IMR-90 (cell line): ENCODE measurements at regions not wholly inside any gene's neighbourhood (a gene's known extent, or its start where the extent isn't known, plus 50 kb on each side); places are given as distances from the start of the nearest gene placed in this dataset.

Source experiments
- ATAC-seq: fragments of 200-7000 bp; cut with Tn5 transposase; 2 replicates; pipeline ENCODE4 v1.9.1; 2020; ENCODE audit warnings: low read depth, mild to moderate bottlenecking, moderate library complexity
- BruUV-seq: library from RNA; stranded (reverse); fragments of 400-500 nt; replicated peaks from 2 replicates; lab custom pipeline; 2021; lab: Mats Ljungman, UMichigan
- CTCF ChIA-PET: fragments of 300-600 bp; formaldehyde crosslinking; extraction: SDS; loops from one replicate; lab custom pipeline; 2021; ENCODE audit warnings: antibody characterized with exemption; lab: Yijun Ruan, JAX
- POLR2A ChIA-PET: fragments of 300-600 bp; sonication (Branson Sonifier 250); formaldehyde crosslinking; loops from one replicate; lab custom pipeline; 2022; ENCODE audit warnings: antibody characterized with exemption; ENCODE audit not compliant: unreplicated experiment; lab: Charles Lee
- DNase-seq: peaks from one replicate; pipeline ENCODE4 v3.0.0; 2013
- H2AFZ ChIP-seq: replicated peaks from 2 replicates; pipeline ENCODE3; 2013; ENCODE audit warnings: low read length, mild to moderate bottlenecking; ENCODE audit not compliant: poor library complexity
- H2AK5ac ChIP-seq: 2 replicates; pipeline ENCODE4 v1.6.1; 2013; ENCODE audit warnings: low read depth, low read length, inconsistent platforms
- H2AK9ac ChIP-seq: replicated peaks from 2 replicates; pipeline ENCODE3; 2013; ENCODE audit warnings: mild to moderate bottlenecking, low read depth, low read length, moderate library complexity; ENCODE audit not compliant: poor library complexity
- H2BK120ac ChIP-seq: 2 replicates; pipeline ENCODE4 v1.6.1; 2013; ENCODE audit warnings: low read depth, low read length, inconsistent platforms
- H2BK15ac ChIP-seq: 3 replicates; pipeline ENCODE4 v1.6.1; 2013; ENCODE audit warnings: low read depth, low read length, inconsistent platforms
- H2BK20ac ChIP-seq: 2 replicates; pipeline ENCODE4 v1.6.1; 2013; ENCODE audit warnings: low read depth, mild to moderate bottlenecking, inconsistent platforms, low read length, moderate library complexity
- H2BK5ac ChIP-seq: 2 replicates; pipeline ENCODE4 v1.6.1; 2013; ENCODE audit warnings: mild to moderate bottlenecking, low read depth, low read length, inconsistent platforms; ENCODE audit not compliant: poor library complexity, severe bottlenecking
- H3K14ac ChIP-seq: replicated peaks from 2 replicates; pipeline ENCODE4 v1.6.1; 2013; ENCODE audit warnings: low read depth, low read length, inconsistent platforms
- H3K18ac ChIP-seq: 2 replicates; pipeline ENCODE4 v1.6.1; 2013; ENCODE audit warnings: low read depth, low read length, control low read depth
- H3K23ac ChIP-seq: 2 replicates; pipeline ENCODE4 v1.6.1; 2013; ENCODE audit warnings: low read depth, low read length, inconsistent platforms
- H3K27ac ChIP-seq: 2 replicates; pipeline ENCODE4 v1.5.1; 2013; ENCODE audit warnings: mild to moderate bottlenecking, control low read depth, low read length; ENCODE audit not compliant: insufficient read depth
- H3K27me3 ChIP-seq: 2 replicates; pipeline ENCODE4 v1.6.1; 2013; ENCODE audit warnings: low read length; ENCODE audit not compliant: control insufficient read depth, insufficient read depth
- H3K36me3 ChIP-seq: 2 replicates; pipeline ENCODE4 v1.6.1; 2013; ENCODE audit warnings: low read length, mixed read lengths; ENCODE audit not compliant: control insufficient read depth, insufficient read depth
- H3K4ac ChIP-seq: 2 replicates; pipeline ENCODE4 v1.6.1; 2013; ENCODE audit warnings: low read depth, low read length, inconsistent platforms
- H3K4me1 ChIP-seq: 2 replicates; pipeline ENCODE4 v1.6.1; 2013; ENCODE audit warnings: low read length, mixed read lengths; ENCODE audit not compliant: control insufficient read depth, insufficient read depth
- H3K4me2 ChIP-seq: 2 replicates; pipeline ENCODE4 v1.6.1; 2013; ENCODE audit warnings: low read depth, mild to moderate bottlenecking, control low read depth, low read length, moderate library complexity
- H3K4me3 ChIP-seq: 2 replicates; pipeline ENCODE4 v1.5.1; 2013; ENCODE audit warnings: low read depth, mild to moderate bottlenecking, control low read depth, low read length, moderate library complexity; ENCODE audit not compliant: insufficient read depth
- H3K56ac ChIP-seq: 2 replicates; pipeline ENCODE4 v1.6.1; 2013; ENCODE audit warnings: low read length, inconsistent platforms; ENCODE audit not compliant: insufficient read depth; ENCODE audit errors: extremely low read depth
- H3K79me1 ChIP-seq, 2 experiments: 2 replicates each; pipeline ENCODE4 v1.6.1; 2013; ENCODE audit warnings: low read length in 2 of 2, inconsistent platforms in 1 of 2, low read depth in 1 of 2
- H3K9ac ChIP-seq: 2 replicates; pipeline ENCODE4 v1.6.1; 2013; ENCODE audit warnings: low read depth, low read length, control low read depth
- H3K9me1 ChIP-seq: 2 replicates; pipeline ENCODE4 v1.6.1; 2013; ENCODE audit warnings: low read length, inconsistent platforms; ENCODE audit not compliant: insufficient read depth
- H3K9me3 ChIP-seq: 2 replicates; pipeline ENCODE4 v1.6.1; 2013; ENCODE audit warnings: low read length; ENCODE audit not compliant: control insufficient read depth, insufficient read depth
- H4K20me1 ChIP-seq: 2 replicates; pipeline ENCODE4 v1.6.1; 2013; ENCODE audit warnings: low read length, inconsistent platforms; ENCODE audit not compliant: insufficient read depth
- H4K5ac ChIP-seq: 2 replicates; pipeline ENCODE4 v1.6.1; 2013; ENCODE audit warnings: mild to moderate bottlenecking, low read depth, low read length, control low read depth
- H4K8ac ChIP-seq, 2 experiments: 2 replicates each; pipeline ENCODE4 v1.6.1; 2013; ENCODE audit warnings: low read depth in 2 of 2, low read length in 2 of 2, control low read depth in 1 of 2, inconsistent platforms in 1 of 2
- H4K91ac ChIP-seq: 2 replicates; pipeline ENCODE4 v1.6.1; 2013; ENCODE audit warnings: low read depth, low read length, inconsistent platforms; ENCODE audit not compliant: insufficient read depth
- BHLHE40 ChIP-seq: fragments of 150-350 bp; IDR thresholded peaks from 2 replicates; pipeline ENCODE4 v1.6.1; 2016; ENCODE audit warnings: mild to moderate bottlenecking, low read depth, low read length
- CEBPB ChIP-seq: IDR thresholded peaks from 2 replicates; pipeline ENCODE4 v1.6.1; 2012; ENCODE audit warnings: low read depth, low read length, improper control_type of control experiment
- CHD1 ChIP-seq: IDR thresholded peaks from 2 replicates; pipeline ENCODE4 v1.6.1; 2012; ENCODE audit warnings: low read depth, low read length, improper control_type of control experiment
- ELK1 ChIP-seq: fragments of 150-350 bp; IDR thresholded peaks from 2 replicates; pipeline ENCODE4 v1.6.1; 2016; ENCODE audit warnings: low read depth, mild to moderate bottlenecking, low read length, moderate library complexity, borderline replicate concordance
- FOS ChIP-seq: fragments of 150-350 bp; IDR thresholded peaks from 2 replicates; pipeline ENCODE4 v1.6.1; 2016; ENCODE audit warnings: low read depth, low read length
- MAZ ChIP-seq: IDR thresholded peaks from 2 replicates; pipeline ENCODE4 v1.6.1; 2012; ENCODE audit warnings: low read depth, mild to moderate bottlenecking, low read length, improper control_type of control experiment, moderate library complexity, borderline replicate concordance
- MXI1 ChIP-seq: IDR thresholded peaks from 2 replicates; pipeline ENCODE4 v1.6.1; 2012; ENCODE audit warnings: low read depth, mild to moderate bottlenecking, low read length, moderate library complexity, borderline replicate concordance
- POLR2A ChIP-seq: IDR thresholded peaks from 2 replicates; pipeline ENCODE4 v1.6.1; 2012; ENCODE audit warnings: mild to moderate bottlenecking, low read depth, low read length
- SMC3 ChIP-seq: fragments of 150-350 bp; IDR thresholded peaks from 2 replicates; pipeline ENCODE4 v1.6.1; 2016; ENCODE audit warnings: low read depth, mild to moderate bottlenecking, antibody characterized with exemption, low read length, moderate library complexity
- WGBS, 2 experiments: methylation state at CpG; one replicate each; pipeline versions ENCODE4 v1.1.5 to v1.1.7; 2013; ENCODE audit warnings: missing lambda C conversion rate in 2 of 2; ENCODE audit not compliant: insufficient read length in 1 of 2; ENCODE audit errors: extremely low coverage in 2 of 2; 5-methylcytosine and 5-hydroxymethylcytosine counted together
- dilution Hi-C: fragments of 300-500 bp; cut with HindIII; formaldehyde crosslinking; loops from one replicate; pipeline ENCODE4 v1.14.3; 2018; ENCODE audit warnings: low sequenced_read_pairs; ENCODE audit not compliant: unreplicated experiment
- in situ Hi-C: fragments of 300-500 bp; cut with MboI; formaldehyde crosslinking; loops from 3 replicates; pipeline ENCODE4 v1.14.3; 2019; ENCODE audit warnings: low sequenced_read_pairs, inconsistent platforms, mixed read lengths
- intact Hi-C: fragments of 100-400 bp; cut with micrococcal nuclease; formaldehyde crosslinking; loops from 2 replicates; pipeline ENCODE4 v1.10.0; 2022

- Histone ChIP-seq H3K9me1 (peaks cover 2% of the 10 kb centered on the region), H3K14ac (no peak overlapping the region), H2BK20ac (no peak overlapping the region), H3K18ac (peak overlapping the region; percentile 90), H4K8ac (peak overlapping the region in 1 of 2 experiments; percentile 24; a peak in 1 of 4 replicates), H3K27me3 (no peaks in the 10 kb centered on the region; the same call in 1 of the 2 replicates), H3K4me2 (no peak overlapping the region), H3K9me3 (no peaks in the 10 kb centered on the region), H2BK15ac (peak overlapping the region; percentile 60; the same call in 1 of the 3 replicates), H3K56ac (no peak overlapping the region), H3K27ac (no peak overlapping the region; the same call in 1 of the 2 replicates), H3K4me1 (peaks cover 17% of the 10 kb centered on the region), H3K4ac (no peak overlapping the region), H3K9ac (no peak overlapping the region), H2BK120ac (no peak overlapping the region), H4K5ac (no peak overlapping the region; the same call in 1 of the 2 replicates), H2AK9ac (no peak overlapping the region), H4K91ac (no peak overlapping the region), H2AK5ac (no peak overlapping the region), H2BK5ac (no peak overlapping the region), H3K23ac (no peak overlapping the region), H3K4me3 (no peak overlapping the region), H4K20me1 (no peaks in the 10 kb centered on the region), H3K79me1 (no peaks in the 10 kb centered on the region), H3K36me3 (no peaks in the 10 kb centered on the region), H2AFZ (no peak overlapping the region)
- ChIA-PET CTCF (no interaction called here), POLR2A (no interaction called here)
- TF ChIP-seq CHD1 (no peak), FOS (no peak), POLR2A (no peak), MXI1 (no peak), ELK1 (no peak), MAZ (no peak), CEBPB (no peak), BHLHE40 (no peak), SMC3 (no peak)
- dilution Hi-C loops = no loop called here
- DNase-seq (no peak), ATAC-seq (no peak)
- no CpG with 5 or more reads among the region's 2 CpGs for WGBS, 2 experiments
- in situ Hi-C loops = no loop called here
- no TSS peak for BruUV-seq
- intact Hi-C loops = loop anchor here (5.0 kb wide), 4 partner anchors 66 to 244 kb away; no protein-coding TSS in a partner anchor
Observed at GRCh38 chr18:6628187-6628586, 101.3 kb upstream of the ARHGAP28 start.
